SKM-1 treated with dmso at 0.1 percent for 144 hours (cell line): ENCODE measurements at regions not wholly inside any gene's neighbourhood (a gene's known extent, or its start where the extent isn't known, plus 50 kb on each side); places are given as distances from the start of the nearest gene placed in this dataset.
"Not testable (repeated sequence)": the region's sequence is repeated elsewhere in the genome, so short reads cannot be mapped to it uniquely, and the experiment has no call there.

Source experiments
- DNase-seq: peaks from one replicate; lab custom pipeline; 2025; ENCODE audit not compliant: unreplicated experiment; lab: John Stamatoyannopoulos, UW

- DNase-seq = no peak
Measured at GRCh38 chr4:163077680-163078079, 89.0 kb downstream of the NAF1 start.

DNA sequence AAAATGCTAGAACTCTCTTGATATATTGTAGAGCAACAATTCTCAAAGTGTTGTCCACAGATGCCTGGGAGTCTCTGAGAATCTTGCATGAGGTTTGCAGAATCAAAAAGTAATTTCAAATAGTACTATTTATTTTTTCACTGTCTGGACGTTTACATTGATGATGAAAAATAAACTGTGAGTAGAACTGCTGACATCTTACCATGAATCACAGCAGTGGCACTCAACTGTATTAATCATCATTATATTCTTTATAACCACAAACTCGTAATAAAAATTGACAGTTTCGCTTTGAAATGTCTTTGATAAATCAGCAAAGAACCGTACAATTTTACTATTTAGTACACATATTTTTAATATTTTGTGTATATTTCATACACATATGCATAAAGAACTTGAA lies 94.5 kb downstream of the NAF1 start:
- DNase-seq = no peak

DNA sequence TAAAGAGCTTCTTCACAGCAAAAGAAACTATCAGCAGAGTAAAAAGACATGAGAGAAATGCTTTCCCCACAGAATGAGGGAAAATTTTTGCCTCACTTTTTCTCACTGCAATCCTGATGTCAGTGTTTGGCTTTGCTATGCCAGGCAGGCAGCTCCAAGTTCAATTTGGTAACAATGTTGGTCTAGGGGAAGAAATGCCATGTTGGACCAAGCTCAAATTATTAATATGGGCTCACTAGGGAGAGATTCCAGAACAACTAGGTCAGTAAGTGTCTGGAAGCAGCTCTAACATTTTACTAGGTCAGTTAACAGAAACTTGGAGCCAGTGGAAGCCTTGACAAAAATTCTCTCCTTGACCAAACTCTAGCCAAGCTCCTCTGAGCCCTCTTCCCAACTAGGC lies 95.4 kb downstream of the NAF1 start:
- DNase-seq = no peak

DNA sequence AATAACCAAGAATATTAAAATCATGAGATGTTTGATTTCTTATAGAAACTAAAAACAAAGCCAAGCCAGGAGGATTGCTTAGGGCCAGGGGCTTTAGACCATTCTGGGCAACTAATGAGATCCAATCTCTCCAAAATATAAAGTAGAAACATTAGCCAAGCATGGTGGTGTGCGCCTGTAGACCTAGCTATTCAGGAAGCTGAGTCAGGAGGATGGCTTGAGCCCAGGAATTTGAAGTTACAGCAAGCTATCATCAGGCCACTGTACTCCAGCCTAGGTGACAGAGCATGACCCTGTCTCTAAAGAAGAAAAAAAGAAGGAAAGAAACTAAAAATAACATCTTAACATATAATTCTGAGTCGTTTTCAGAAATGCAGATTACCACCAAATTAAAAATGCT lies 96.7 kb downstream of the NAF1 start:
- no peak for DNase-seq

DNA sequence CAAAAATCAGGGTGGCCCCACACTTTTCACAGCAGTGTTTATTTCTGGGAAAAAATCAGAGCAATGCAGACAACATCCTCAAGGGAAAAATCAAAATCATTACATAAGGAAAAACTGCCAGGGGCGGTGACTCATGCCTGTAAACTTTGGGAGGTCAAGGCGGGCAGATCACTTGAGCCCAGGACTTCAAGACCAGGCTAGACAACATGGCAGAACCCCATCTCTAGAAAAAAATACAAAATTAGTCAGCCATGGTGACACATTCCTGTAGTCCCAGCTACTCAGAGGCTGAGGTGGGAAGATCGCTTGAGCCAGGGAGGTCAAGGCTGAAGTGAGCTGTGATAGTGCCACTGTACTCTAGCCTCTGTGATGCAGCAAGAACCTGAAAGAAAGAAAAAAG lies 102.8 kb downstream of the NAF1 start:
- no peak for DNase-seq

GRCh38 chr4:163048447-163048846 lies 118.2 kb downstream of the NAF1 start:
- peak; percentile 13 for DNase-seq

GRCh38 chr4:163042306-163042705 lies 124.4 kb downstream of the NAF1 start:
- DNase-seq = no peak

GRCh38 chr4:163017135-163017534 lies 149.6 kb downstream of the NAF1 start:
- DNase-seq = no peak

- DNase-seq = no peak
Measured at GRCh38 chr4:163012816-163013215, 153.9 kb downstream of the NAF1 start.

GRCh38 chr4:163003979-163004378 lies 162.7 kb downstream of the NAF1 start:
- DNase-seq = no peak

- no peak for DNase-seq
Measured at GRCh38 chr4:162988530-162988929, 178.2 kb downstream of the NAF1 start.

DNA sequence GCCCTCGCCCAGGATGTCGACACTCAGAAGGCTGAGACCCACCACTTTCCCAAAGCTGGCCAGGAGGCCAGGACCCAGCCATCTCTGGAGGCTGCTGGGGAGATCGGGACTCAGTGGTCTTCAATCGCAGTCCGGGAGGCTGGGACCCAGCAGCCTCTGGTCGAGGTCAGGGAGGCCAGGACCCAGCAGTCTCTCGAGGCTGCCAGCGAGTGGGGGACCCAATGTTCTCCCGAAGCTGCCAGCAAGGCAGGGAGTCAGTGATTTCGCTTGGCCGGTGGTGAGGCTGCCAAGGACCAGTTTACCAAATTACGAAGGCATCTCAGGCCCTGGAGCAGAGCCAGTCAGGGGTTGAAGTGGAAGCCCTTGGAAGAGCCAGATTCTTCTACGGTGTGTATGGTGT lies 181.6 kb downstream of the NAF1 start:
- no peak for DNase-seq

GRCh38 chr4:162984621-162985020 lies 182.1 kb downstream of the NAF1 start:
- no peak for DNase-seq

GRCh38 chr4:162981823-162982222 lies 184.9 kb downstream of the NAF1 start:
- no peak for DNase-seq

GRCh38 chr4:162978398-162978797 lies 188.3 kb downstream of the NAF1 start:
- no peak for DNase-seq

GRCh38 chr4:162977788-162978187 lies 188.9 kb downstream of the NAF1 start:
- no peak for DNase-seq

- no peak for DNase-seq
Measured at GRCh38 chr4:162972661-162973330, 193.9 kb downstream of the NAF1 start.

- DNase-seq = no peak
Measured at GRCh38 chr4:162969194-162969593, 197.5 kb downstream of the NAF1 start.

- DNase-seq = not testable (repeated sequence)
Measured at GRCh38 chr4:162965978-162966377, 200.7 kb downstream of the NAF1 start.

DNA sequence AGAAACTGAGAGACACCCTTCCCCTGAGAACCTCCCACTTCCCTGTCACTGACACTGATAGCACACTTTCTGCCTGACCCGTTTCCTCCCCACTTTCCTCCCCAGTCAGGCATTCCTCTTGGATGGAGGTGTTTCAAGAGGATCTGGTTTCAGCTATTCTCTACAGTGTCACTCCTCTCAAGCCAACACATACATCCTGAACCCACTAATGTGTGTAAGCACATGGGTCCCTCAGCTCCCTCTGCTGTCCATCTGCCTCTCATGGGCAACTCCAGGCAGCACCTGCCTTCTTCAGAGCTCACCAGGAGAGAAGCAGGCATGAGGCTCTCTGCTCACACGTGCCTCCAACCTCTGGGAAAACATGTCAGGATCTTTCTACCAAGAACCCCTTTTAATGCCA lies 207.6 kb downstream of the NAF1 start:
- DNase-seq = no peak

DNA sequence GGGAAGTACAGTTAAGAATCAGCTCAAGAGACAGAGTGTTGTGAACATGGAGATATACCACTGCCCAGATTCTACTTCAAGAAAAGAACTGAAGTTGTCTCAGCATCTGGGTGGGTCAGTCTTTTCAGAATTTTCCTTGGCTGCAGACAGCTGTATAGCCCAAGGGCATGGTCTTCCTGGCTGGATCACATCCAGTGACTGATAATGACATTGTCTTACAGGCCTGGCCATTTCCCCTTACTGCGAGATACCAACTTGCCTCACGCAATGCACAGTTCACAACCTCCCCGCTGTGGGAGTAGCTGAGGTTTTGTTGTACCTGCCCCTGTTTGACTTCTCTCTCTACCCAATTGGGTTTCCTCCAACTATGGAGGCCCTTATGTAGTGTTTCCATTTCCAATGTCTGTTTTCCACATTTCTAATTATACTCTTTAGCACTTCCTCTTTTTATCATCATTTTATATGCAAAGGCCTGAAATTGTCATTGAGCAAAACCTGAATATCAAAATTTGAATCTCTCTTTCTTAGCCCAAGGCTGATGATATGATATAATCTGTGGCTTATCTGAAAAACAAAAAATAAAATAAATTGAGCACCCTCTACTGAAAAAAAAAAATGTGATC lies 209.1 kb downstream of the NAF1 start:
- DNase-seq = no peak

DNA sequence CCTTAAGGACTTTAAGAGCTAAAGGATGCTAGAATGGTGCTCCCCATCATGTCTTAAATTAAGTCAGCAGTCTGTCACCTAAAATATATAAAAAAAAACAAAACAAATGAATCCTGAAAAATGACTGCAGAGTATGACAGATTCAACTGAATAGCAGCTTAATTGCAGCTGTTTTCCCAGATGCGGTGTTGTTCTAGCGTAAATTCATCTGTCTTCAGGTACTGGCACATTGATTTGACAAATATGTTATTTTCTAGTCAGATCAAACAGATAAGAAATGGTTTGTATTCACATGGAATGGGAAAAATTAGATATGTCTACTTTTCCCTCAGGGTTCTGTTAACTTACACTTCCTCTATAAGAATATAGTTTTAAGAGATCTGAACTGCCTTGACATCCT lies 211.7 kb downstream of the NAF1 start:
- DNase-seq = no peak

DNA sequence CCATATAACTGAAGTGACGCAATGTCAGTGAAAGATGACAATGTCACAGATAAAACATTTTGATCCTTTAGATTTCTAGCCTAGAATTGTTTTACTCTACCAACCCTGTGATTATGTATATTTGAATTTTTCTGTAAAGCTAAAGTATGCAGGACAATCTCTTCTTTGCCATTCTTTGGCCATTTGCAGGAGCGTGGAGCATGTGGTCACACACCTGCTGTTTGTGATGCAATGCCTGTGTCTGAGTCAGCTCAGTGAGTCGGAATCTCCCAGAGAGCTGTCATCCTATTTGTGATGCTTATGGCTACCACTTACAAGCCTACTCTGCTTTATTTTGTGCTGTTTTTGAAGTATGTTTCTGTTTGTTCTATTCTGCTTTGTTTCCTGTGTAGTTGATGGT lies 214.5 kb downstream of the NAF1 start:
- no peak for DNase-seq
